HepG2 (cell line): ENCODE measurements at regions not wholly inside any gene's neighbourhood (a gene's known extent, or its start where the extent isn't known, plus 50 kb on each side); places are given as distances from the start of the nearest gene placed in this dataset.

Experiments used
- BCLAF1 ChIP-seq: fragments of 450-650 bp; IDR thresholded peaks from 2 replicates; pipeline ENCODE4 v1.6.1; 2017; ENCODE audit warnings: mild to moderate bottlenecking
- HDAC2 ChIP-seq: sonication (generic); formaldehyde crosslinking; IDR thresholded peaks from 2 replicates; pipeline ENCODE4 v1.4.0; 2020; ENCODE audit warnings: missing genetic modification reagents
- KDM1A ChIP-seq: IDR thresholded peaks from 2 replicates; pipeline ENCODE4 v1.6.1; 2016; ENCODE audit warnings: missing compliant biosample characterization
- RARA ChIP-seq: IDR thresholded peaks from 2 replicates; pipeline ENCODE4 v1.6.1; 2016; ENCODE audit warnings: missing genetic modification reagents, missing compliant biosample characterization
- SATB2 ChIP-seq: sonication (generic); formaldehyde crosslinking; IDR thresholded peaks from 2 replicates; pipeline ENCODE4 v1.5.0; 2020; ENCODE audit warnings: missing genetic modification reagents
- ZNF441 ChIP-seq: sonication (generic); formaldehyde crosslinking; IDR thresholded peaks from 2 replicates; pipeline ENCODE4 v1.7.0; 2021; ENCODE audit warnings: missing genetic modification reagents, borderline replicate concordance
- ZNF512 ChIP-seq: sonication (generic); formaldehyde crosslinking; IDR thresholded peaks from 2 replicates; pipeline ENCODE4 v1.4.0; 2020; ENCODE audit warnings: mild to moderate bottlenecking, missing genetic modification reagents
- ZNF615 ChIP-seq: sonication (generic); formaldehyde crosslinking; IDR thresholded peaks from 2 replicates; pipeline ENCODE4 v1.5.0; 2020; ENCODE audit warnings: mild to moderate bottlenecking, missing genetic modification reagents, borderline replicate concordance

DNA sequence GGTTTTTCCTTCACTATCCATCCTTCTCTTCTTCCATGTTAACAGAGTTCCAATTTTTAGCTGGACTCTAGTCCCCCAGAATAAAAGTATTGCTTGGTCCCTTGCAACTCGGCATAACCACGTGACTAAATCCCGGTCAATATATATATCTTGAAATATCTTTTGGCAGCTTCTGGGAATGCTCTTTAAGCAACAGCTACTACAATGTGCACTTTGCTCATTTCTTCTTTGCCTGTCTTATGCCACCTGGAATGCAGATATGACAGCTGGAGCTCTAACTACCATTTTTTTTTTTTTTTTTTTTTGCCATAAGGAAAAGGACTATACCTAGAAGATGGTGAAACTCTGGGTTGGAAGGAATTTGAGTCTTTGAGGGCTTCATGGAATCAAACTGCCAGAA, 82.6 kb downstream of the GCNT4 start:
- TF ChIP-seq ZNF615: no peak
- no peak for TF ChIP-seq SATB2 (CRISPR knock-in tag)
- TF ChIP-seq HDAC2 (CRISPR knock-in tag): no peak
- TF ChIP-seq KDM1A (CRISPR knock-in tag): no peak
- TF ChIP-seq ZNF441 (CRISPR knock-in tag): no peak
- no peak for TF ChIP-seq ZNF512 (CRISPR knock-in tag)
- TF ChIP-seq BCLAF1: no peak
- no peak for TF ChIP-seq RARA (CRISPR knock-in tag)
